Neural progenitor cell (in vitro differentiated cells): ENCODE measurements at regions not wholly inside any gene's neighbourhood (a gene's known extent, or its start where the extent isn't known, plus 50 kb on each side); places are given as distances from the start of the nearest gene placed in this dataset.

Experiments used
- DNase-seq: peaks from one replicate; pipeline ENCODE4 v3.0.0-alpha.2; 2016; ENCODE audit warnings: low spot score
- H2AFZ ChIP-seq: fragments of 200-600 bp; sonication (generic); replicated peaks from 2 replicates; pipeline ENCODE4 v1.6.1; 2016; ENCODE audit warnings: antibody characterized with exemption
- H3F3A ChIP-seq: fragments of 200-600 bp; sonication (generic); 2 replicates; pipeline ENCODE4 v1.6.1; 2016; ENCODE audit warnings: antibody characterized with exemption, low read depth
- H3K27ac ChIP-seq: fragments of 200-600 bp; sonication (generic); 2 replicates; pipeline ENCODE4 v1.5.1; 2016; ENCODE audit warnings: mild to moderate bottlenecking
- H3K27me3 ChIP-seq: fragments of 200-600 bp; sonication (generic); 2 replicates; pipeline ENCODE4 v1.6.1; 2016; ENCODE audit warnings: mild to moderate bottlenecking, moderate library complexity
- H3K36me3 ChIP-seq: fragments of 200-600 bp; sonication (generic); 2 replicates; pipeline ENCODE4 v1.5.1; 2016
- H3K4me1 ChIP-seq: fragments of 200-600 bp; sonication (generic); 2 replicates; pipeline ENCODE4 v1.6.1; 2016; ENCODE audit warnings: mixed run types
- H3K4me2 ChIP-seq: fragments of 200-600 bp; sonication (generic); 2 replicates; pipeline ENCODE4 v1.6.1; 2016
- H3K4me3 ChIP-seq: fragments of 200-600 bp; sonication (generic); 2 replicates; pipeline ENCODE4 v1.5.1; 2016
- H3K79me2 ChIP-seq: fragments of 200-600 bp; sonication (generic); 2 replicates; pipeline ENCODE4 v1.6.1; 2016; ENCODE audit warnings: low read depth
- H3K9ac ChIP-seq: fragments of 200-600 bp; sonication (generic); 2 replicates; pipeline ENCODE4 v1.6.1; 2016
- H3K9me3 ChIP-seq: fragments of 200-600 bp; sonication (generic); 2 replicates; pipeline ENCODE4 v1.5.1; 2016; ENCODE audit warnings: low read depth
- H4K20me1 ChIP-seq: fragments of 200-600 bp; sonication (generic); 2 replicates; pipeline ENCODE4 v1.6.1; 2016; ENCODE audit warnings: low read depth
- H3K27ac Mint-ChIP-seq: 3 replicates; pipeline ENCODE4 v1.8.0; 2021; ENCODE audit warnings: mixed read lengths
- H3K27me3 Mint-ChIP-seq: 2 replicates; pipeline ENCODE4 v1.8.0; 2022; ENCODE audit warnings: low read depth, mild to moderate bottlenecking, inconsistent platforms, moderate library complexity, mixed read lengths; ENCODE audit not compliant: insufficient read depth
- H3K36me3 Mint-ChIP-seq: 3 replicates; pipeline ENCODE4 v1.8.0; 2021; ENCODE audit warnings: mixed read lengths
- H3K4me1 Mint-ChIP-seq: 3 replicates; pipeline ENCODE4 v1.8.0; 2021; ENCODE audit warnings: mixed read lengths
- H3K4me3 Mint-ChIP-seq: 3 replicates; pipeline ENCODE4 v1.8.0; 2021; ENCODE audit warnings: mild to moderate bottlenecking, moderate library complexity, mixed read lengths
- H3K9me3 Mint-ChIP-seq: 3 replicates; pipeline ENCODE4 v1.8.0; 2020; ENCODE audit warnings: mixed read lengths
- CTCF ChIP-seq: fragments of 200-600 bp; sonication (generic); IDR thresholded peaks from 2 replicates; pipeline ENCODE4 v1.5.1; 2017; ENCODE audit warnings: antibody characterized with exemption, mild to moderate bottlenecking
- EZH2 ChIP-seq: fragments of 200-600 bp; sonication (generic); IDR thresholded peaks from 2 replicates; pipeline ENCODE4 v1.6.1; 2017; ENCODE audit warnings: antibody characterized with exemption, mild to moderate bottlenecking, moderate library complexity
- EZH2phosphoT487 ChIP-seq: fragments of 200-600 bp; sonication (generic); IDR thresholded peaks from 2 replicates; pipeline ENCODE4 v1.6.1; 2017; ENCODE audit warnings: antibody characterized with exemption

GRCh38 chr17:71251276-71251675 lies 869.5 kb upstream of the SOX9 start:
- no peaks in the 10 kb centered on the region for H3K4me1 ChIP-seq
- H3F3A ChIP-seq: no peaks in the 10 kb centered on the region
- H3K27me3 ChIP-seq: no peaks in the 10 kb centered on the region
- no peak overlapping the region for H2AFZ ChIP-seq
- H4K20me1 ChIP-seq: no peaks in the 10 kb centered on the region
- DNase-seq: no peak
- no peaks in the 10 kb centered on the region for H3K9me3 ChIP-seq
- H3K36me3 Mint-ChIP-seq: no peaks in the 10 kb centered on the region
- no peak overlapping the region for H3K9ac ChIP-seq
- no peak overlapping the region for H3K27ac Mint-ChIP-seq
- no peaks in the 10 kb centered on the region for H3K79me2 ChIP-seq
- no peak overlapping the region for H3K4me3 ChIP-seq
- no peaks in the 10 kb centered on the region for H3K9me3 Mint-ChIP-seq
- H3K27me3 Mint-ChIP-seq: no peaks in the 10 kb centered on the region
- H3K4me2 ChIP-seq: no peak overlapping the region
- H3K4me1 Mint-ChIP-seq: no peaks in the 10 kb centered on the region
- TF ChIP-seq CTCF (no peak), EZH2 (no peak), EZH2phosphoT487 (no peak)
- no peak overlapping the region for H3K27ac ChIP-seq
- H3K36me3 ChIP-seq: no peaks in the 10 kb centered on the region
- H3K4me3 Mint-ChIP-seq: no peak overlapping the region

GRCh38 chr17:71251951-71252350 lies 868.9 kb upstream of the SOX9 start:
- no peak overlapping the region for H3K4me2 ChIP-seq
- H2AFZ ChIP-seq: no peak overlapping the region
- no peak overlapping the region for H3K4me3 Mint-ChIP-seq

GRCh38 chr17:71252436-71252835 lies 868.4 kb upstream of the SOX9 start:
- no peak for TF ChIP-seq CTCF
- Histone ChIP-seq H3K79me2 (no peaks in the 10 kb centered on the region), H3K36me3 (no peaks in the 10 kb centered on the region), H4K20me1 (no peaks in the 10 kb centered on the region), H3K4me1 (no peaks in the 10 kb centered on the region), H3K4me3 (no peak overlapping the region), H3K4me2 (no peak overlapping the region), H3K27me3 (no peaks in the 10 kb centered on the region), H3K27ac (no peak overlapping the region), H3K9me3 (no peaks in the 10 kb centered on the region), H2AFZ (no peak overlapping the region), H3F3A (no peaks in the 10 kb centered on the region), H3K9ac (no peak overlapping the region)
- H3K27me3 Mint-ChIP-seq: no peaks in the 10 kb centered on the region
- H3K9me3 Mint-ChIP-seq: no peaks in the 10 kb centered on the region
- peaks cover under 1% of the 10 kb centered on the region for H3K4me1 Mint-ChIP-seq
- H3K4me3 Mint-ChIP-seq: no peak overlapping the region
- DNase-seq: no peak
- H3K36me3 Mint-ChIP-seq: no peaks in the 10 kb centered on the region
- H3K27ac Mint-ChIP-seq: no peak overlapping the region

More at GRCh38 chr17:71251951-71252350, 868.9 kb upstream of the SOX9 start:
- Mint-ChIP-seq H3K9me3 (no peaks in the 10 kb centered on the region), H3K36me3 (no peaks in the 10 kb centered on the region), H3K4me1 (no peaks in the 10 kb centered on the region), H3K27ac (no peak overlapping the region), H3K27me3 (no peaks in the 10 kb centered on the region)
- TF ChIP-seq EZH2phosphoT487: no peak
- Histone ChIP-seq H3F3A (no peaks in the 10 kb centered on the region), H4K20me1 (no peaks in the 10 kb centered on the region), H3K27ac (no peak overlapping the region), H3K9ac (no peak overlapping the region), H3K4me3 (no peak overlapping the region), H3K4me1 (no peaks in the 10 kb centered on the region), H3K9me3 (no peaks in the 10 kb centered on the region), H3K79me2 (no peaks in the 10 kb centered on the region), H3K36me3 (no peaks in the 10 kb centered on the region), H3K27me3 (no peaks in the 10 kb centered on the region)
- no peak for DNase-seq

- Histone ChIP-seq H2AFZ (no peak overlapping the region), H3K36me3 (no peaks in the 10 kb centered on the region), H3K4me2 (no peak overlapping the region), H3K27ac (no peak overlapping the region), H3K79me2 (no peaks in the 10 kb centered on the region), H3K4me1 (no peaks in the 10 kb centered on the region), H3K9me3 (no peaks in the 10 kb centered on the region), H4K20me1 (no peaks in the 10 kb centered on the region), H3F3A (no peaks in the 10 kb centered on the region), H3K27me3 (no peaks in the 10 kb centered on the region), H3K4me3 (no peak overlapping the region), H3K9ac (no peak overlapping the region)
- no peak overlapping the region for H3K27ac Mint-ChIP-seq
- TF ChIP-seq EZH2 (no peak), CTCF (no peak), EZH2phosphoT487 (no peak)
- no peaks in the 10 kb centered on the region for H3K27me3 Mint-ChIP-seq
- no peak overlapping the region for H3K4me3 Mint-ChIP-seq
- no peak for DNase-seq
- no peaks in the 10 kb centered on the region for H3K36me3 Mint-ChIP-seq
- no peaks in the 10 kb centered on the region for H3K9me3 Mint-ChIP-seq
- peaks cover 8% of the 10 kb centered on the region for H3K4me1 Mint-ChIP-seq
Measured at GRCh38 chr17:71257096-71257495, 863.7 kb upstream of the SOX9 start.
